ENCODE measurements at regions not wholly inside any gene's neighbourhood (a gene's known extent, or its start where the extent isn't known, plus 50 kb on each side); places are given as distances from the start of the nearest gene placed in this dataset.
"Not testable (repeated sequence)": the region's sequence is repeated elsewhere in the genome, so short reads cannot be mapped to it uniquely, and the experiment has no call there.

DNA sequence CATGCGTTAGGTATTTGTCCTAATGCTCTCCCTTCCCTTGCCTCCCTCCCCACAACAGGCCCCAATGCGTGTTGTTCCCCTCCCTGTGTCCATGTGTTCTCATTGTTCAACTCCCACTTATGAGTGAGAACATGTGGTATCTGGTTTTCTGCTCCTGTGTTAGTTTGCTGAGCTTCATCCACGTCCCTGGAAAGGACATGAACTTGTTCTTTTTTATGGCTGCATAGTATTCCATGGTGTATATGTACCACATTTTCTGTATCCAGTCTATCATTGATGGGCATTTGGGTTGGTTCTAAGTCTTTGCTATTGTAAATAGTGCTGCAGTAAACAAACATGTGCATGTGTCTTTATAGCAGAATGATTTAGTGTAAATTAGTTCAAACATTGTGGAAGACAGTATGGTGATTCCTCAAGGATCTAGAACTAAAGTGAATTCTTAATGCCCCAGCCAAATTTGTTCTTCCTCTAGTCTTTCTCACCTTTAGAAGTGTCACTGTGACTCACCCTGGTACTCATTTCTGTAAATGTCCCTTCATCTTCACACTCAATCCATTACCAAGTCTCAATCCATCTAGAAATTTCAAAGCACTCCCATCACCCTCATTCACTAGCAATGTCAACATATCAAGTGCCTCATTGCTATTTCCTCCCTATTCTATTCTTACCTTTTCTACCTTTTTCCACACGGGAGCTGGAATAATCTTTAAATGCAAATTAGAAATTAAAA, 123.9 kb downstream of the MREG start:
- not testable (repeated sequence) for DNase-seq (ENCODE audit: low read depth in 2 of 2)

- DNase-seq (ENCODE audit: low read depth in 2 of 2): no peak
Measured at GRCh38 chr2:215888680-215889079, 124.7 kb downstream of the MREG start.

GRCh38 chr2:215887303-215887702, 126.0 kb downstream of the MREG start:
- DNase-seq (ENCODE audit: low read depth in 2 of 2): no peak

DNA sequence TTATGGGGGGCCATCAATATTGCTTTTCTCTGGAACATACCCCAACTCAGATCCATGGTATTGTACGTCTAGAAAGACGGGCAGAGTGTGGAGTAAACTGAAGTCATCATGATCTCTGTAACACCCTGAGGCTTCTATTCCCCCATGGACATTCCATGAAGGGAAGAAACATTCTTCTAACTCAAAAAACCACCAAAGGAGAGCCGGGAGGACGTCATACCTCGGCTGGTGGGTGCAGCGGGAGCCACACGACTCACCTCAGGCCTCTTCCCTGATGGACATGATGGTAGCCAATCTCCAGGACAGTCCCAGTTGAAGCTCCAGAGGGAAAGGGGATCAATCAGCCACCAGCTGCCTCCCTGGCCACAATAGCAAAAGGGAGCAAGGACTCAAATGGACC, 127.3 kb downstream of the MREG start:
- DNase-seq (ENCODE audit: low read depth in 2 of 2): no peak

DNA sequence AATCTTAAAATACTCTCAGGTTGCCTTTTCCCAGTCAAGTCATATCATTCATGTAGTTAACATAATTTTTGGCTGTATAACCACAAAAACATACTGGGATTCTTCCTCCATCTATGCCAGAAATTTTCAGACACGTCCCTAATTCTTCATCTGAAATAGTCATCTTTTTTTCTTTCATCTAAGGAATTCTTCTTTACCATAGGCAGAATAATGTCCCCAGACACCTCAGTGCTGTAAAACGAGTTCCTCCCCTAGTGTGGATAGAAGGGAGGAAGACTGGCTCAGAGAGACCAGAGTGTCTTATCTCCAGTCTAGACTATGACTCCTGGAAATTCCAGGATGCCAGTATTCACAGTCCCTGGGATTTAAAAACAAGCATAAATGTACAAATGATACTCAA, 127.8 kb downstream of the MREG start:
- no peak for DNase-seq (ENCODE audit: low read depth in 2 of 2)

- no peak for DNase-seq (ENCODE audit: low read depth in 2 of 2)
Measured at GRCh38 chr2:215884451-215885087, 128.8 kb downstream of the MREG start.

DNA sequence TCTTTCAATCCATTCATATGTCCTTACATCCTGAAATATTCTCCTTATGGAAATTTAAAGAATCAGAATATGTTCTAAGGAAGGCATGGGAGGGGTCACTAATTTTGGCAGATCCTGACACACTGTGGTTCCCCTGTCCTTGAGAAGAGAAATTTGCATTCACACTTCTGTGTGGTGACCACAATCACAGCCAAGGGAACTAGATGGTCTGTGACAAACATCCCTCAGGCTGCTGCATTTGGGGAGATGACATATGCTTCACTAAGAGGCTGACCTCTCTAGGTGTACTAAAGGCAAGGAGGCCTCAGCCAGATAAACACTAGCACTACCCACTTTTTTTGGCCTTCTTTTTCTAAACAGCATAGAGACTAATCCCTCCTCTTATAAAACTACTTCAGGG, 129.6 kb downstream of the MREG start:
- no peak for DNase-seq (ENCODE audit: low read depth in 2 of 2)

GRCh38 chr2:215882689-215883088, 130.7 kb downstream of the MREG start:
- DNase-seq (ENCODE audit: low read depth in 2 of 2): no peak

- DNase-seq (ENCODE audit: low read depth in 2 of 2): no peak
Measured at GRCh38 chr2:215881582-215881981, 131.8 kb downstream of the MREG start.

DNA sequence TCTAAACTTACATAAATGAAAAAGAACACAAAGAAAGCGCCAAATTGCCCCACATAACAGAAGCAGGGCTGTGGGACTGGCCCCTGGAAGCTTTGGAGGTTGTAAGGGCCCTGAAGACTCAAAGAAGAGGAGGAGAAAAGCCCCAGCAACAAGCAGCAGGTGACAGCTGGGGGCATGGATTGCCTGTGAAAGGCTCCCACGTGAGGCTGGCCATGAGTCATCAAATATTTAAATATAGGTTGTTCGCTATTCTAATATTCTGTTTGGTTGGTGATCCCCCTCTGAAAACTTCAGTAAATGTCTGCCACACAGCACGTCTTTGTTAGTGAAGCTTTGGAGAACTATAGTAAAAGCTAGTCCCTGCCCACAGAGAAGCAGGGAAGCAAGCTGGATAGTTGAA, 132.4 kb downstream of the MREG start:
- DNase-seq (ENCODE audit: low read depth in 2 of 2): no peak

DNA sequence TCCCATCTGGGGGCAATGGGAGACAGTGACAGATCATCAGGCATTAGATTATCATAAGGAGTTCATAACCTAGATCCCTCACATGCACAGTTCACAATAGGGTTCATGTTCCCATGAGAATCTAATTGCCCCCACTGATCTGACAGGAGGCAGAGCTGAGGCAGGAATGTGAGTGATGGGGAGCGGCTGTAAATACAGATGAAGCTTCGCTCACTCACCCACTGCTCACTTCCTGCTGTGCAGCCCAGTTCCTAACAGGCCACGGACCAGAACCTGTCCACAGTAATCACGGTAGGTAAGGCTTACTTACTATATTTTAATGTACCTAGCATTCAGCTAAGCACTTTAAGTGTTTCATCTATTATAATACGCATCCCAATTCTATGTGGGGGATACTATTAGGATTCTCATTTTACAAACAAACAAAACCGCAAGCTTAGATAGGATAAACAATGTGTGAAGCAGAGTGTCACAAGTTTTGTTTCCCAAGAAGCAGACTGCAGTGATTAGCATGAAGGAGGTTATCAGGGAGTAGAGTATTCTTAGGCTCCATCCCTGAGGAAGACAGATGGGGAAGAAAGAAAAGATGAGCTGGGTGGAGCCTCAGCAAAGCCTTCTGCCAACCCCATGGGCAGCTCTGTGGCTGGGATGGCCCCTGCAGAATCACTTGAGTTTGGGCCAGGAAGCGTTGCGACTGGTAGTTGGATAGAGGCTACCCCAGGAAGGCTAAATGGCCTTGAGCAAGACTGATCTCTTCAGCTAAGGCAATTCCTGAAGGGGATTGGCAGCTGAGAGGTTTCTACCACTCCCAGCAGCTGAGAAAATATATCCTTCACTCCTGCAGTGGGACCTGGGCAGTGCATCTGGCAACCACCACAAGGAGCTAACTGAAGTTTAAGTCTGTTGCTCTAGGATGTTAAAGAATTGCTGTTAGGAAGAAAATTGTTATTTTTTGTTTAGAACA, 133.1 kb downstream of the MREG start:
- no peak for DNase-seq (ENCODE audit: low read depth in 2 of 2)

- no peak for DNase-seq (ENCODE audit: low read depth in 2 of 2)
Measured at GRCh38 chr2:215879331-215879730, 134.0 kb downstream of the MREG start.

DNA sequence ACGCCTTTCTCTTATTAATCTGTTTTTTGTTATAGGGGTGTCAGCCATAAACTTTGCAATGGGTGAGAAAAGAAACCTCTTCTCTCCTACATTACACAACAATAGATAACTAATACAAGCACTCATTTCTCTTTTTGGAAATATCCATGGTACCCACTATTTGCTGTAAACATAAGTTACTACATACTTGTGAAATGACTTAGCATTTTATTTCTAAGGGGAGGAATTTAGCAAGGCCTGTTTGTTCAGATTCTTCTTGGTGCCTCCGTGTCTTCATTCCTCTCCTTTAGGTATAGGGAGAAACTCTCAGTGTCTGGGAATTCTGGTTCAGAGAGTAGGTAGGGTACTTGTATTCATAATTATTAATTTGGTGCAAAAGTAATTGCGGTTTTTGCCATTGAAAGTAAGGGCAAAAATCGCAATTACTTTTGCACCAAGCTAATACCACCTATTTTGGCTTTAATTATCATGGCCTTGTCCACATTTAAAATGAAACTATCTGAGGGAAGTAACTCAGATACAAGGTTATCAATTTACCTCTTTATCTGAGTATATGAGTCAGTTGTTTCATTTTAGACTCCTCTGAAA, 134.8 kb downstream of the MREG start:
- no peak for DNase-seq (ENCODE audit: low read depth in 2 of 2)

DNA sequence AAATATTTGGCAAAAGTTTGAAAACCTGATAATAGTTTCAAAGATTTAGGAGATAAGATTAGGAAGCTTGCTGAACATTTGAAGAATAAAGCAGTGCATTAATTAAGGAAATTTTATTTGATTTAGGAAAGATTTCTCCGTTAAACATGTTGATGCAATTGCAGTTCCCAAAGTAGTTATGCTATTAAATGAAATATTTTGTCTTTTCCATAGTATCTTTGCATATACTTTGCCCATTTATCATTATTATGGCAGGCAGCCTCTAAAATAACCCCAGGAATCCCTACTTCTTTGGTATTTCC, 136.5 kb downstream of the MREG start:
- DNase-seq (ENCODE audit: low read depth in 2 of 2): no peak

- DNase-seq (ENCODE audit: low read depth in 2 of 2): no peak
Measured at GRCh38 chr2:215876139-215876936, 137.0 kb downstream of the MREG start.

DNA sequence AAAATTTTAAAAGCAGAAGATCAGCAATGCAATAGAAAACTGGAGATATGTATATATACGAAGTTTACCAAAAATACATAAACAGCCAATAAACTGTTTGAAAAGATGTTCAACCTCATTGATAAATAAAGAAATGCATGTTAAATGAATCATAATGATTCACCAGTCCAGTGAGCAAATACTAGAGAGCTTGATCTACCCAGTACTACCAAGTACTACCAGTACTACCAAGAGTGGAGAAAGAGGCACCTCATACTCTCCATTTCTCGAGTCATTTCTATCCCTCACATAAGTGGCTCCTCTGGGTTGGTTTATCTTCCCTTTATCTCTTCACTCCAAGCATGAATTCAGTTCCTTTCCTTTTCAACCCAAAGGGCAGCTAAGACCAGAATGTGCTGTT, 138.9 kb downstream of the MREG start:
- no peak for DNase-seq (ENCODE audit: low read depth in 2 of 2)

GRCh38 chr2:215870986-215871385, 142.4 kb downstream of the MREG start:
- DNase-seq (ENCODE audit: low read depth in 2 of 2): no peak

DNA sequence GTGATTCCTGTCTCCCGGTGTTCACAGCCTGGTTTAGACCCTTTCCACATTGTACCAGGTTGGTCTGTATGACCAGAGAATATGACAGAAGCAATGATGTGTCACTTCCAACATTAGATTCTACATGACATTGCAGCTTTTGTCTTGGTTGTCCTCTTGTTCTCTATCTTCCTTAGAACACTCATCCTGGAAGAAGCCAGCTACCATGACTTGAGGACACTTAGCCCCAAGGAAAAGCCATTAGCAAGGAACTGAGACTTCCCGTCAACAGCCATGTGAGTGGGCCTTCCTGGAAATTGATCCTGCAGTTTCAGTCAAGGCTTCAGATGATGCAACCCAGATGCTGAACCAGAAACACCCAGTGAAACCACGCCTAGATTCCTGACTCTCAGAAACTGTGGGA, 143.3 kb downstream of the MREG start:
- DNase-seq (ENCODE audit: low read depth in 2 of 2): no peak

DNA sequence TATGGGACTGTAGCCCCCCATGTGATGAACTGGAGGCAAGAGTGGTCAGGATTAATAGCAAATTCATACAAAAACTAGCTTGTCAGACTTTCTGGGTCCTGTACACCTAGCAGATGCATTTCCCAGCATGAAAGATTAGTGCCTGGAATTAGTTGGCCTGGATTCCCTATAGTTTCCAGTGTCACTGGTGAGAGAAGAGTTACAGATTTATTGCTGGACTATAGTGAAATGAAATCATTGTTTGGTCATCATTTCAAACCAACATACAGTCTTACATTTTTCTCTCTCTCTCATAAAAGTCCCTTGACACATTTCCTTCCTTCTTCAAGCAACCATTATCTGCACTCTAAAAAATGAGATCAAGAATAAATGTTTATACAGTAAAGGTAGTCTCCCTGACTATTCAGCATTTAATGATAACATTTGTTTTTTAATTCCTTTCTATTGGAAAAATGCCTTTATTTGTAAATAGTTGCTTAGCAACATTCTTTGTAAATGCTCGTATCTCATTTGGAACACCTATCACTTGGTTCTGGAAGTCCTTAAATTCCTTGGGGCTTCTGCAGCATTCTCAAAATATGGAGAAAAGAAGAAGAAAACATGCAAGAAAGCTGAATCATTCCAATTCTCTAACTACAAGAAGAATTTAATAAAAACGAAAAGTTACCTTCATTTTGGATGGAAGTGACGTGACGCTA, 144.4 kb downstream of the MREG start:
- DNase-seq (ENCODE audit: low read depth in 2 of 2): no peak

DNA sequence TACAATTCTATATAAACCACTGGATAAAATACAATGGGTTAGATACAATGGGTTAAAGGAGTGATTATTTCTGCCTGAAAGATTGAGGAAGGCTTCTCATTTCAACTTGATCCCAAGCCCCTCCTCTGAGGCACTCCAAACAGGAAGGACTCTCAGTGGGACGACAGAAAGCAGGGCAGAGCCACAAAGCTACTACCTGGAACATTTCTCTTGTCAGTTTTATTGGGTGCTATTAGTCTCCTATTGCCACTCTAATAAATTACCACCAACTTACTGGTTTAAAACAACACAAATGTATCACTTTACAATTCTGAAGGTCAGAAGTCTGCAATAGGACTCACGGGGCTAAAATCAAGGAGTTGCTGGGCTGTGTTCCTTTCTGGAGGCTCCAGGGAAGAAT, 146.7 kb downstream of the MREG start:
- DNase-seq (ENCODE audit: low read depth in 2 of 2): no peak

DNA sequence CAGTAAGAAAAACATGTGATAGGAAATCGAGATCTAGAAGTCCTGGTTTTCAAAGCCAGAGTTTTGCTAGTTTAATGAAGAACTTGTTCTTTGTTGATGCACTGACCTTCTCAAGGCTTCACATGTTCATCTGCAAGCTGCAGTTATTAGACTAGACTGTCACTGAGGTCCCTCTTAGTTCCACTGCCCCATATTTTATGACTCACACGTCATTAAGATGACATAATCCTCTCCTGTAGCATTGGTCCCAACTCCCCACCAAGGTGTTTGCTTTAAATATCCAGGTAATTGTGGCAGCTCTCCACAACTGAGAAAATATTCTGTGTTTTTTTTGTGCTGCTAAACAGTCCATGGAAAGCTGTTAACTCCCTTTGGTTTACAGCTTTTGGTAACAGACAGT, 149.7 kb downstream of the MREG start:
- no peak for DNase-seq (ENCODE audit: low read depth in 2 of 2)

Measured in stimulated activated CD4-positive, alpha-beta T cell treated with anti-CD3 and anti-CD28 coated beads, Interleukin-4, amount 100 ng/mL, for 48 hours (primary cell).